Activated T-helper 2 cell treated with anti-CD3 and anti-CD28 coated beads, Interferon-gamma antibody, Interleukin-2, Interleukin-4, amounts not matched to agents 10 μg/mL and 5 μg/mL and 100 μg/mL, durations not matched to agents 14 hours and 24 hours and 36 hours (primary cell): ENCODE measurements at regions not wholly inside any gene's neighbourhood (a gene's known extent, or its start where the extent isn't known, plus 50 kb on each side); places are given as distances from the start of the nearest gene placed in this dataset.
"Not testable (repeated sequence)": the region's sequence is repeated elsewhere in the genome, so short reads cannot be mapped to it uniquely, and the experiment has no call there.

ENCODE experiments used
- DNase-seq: peaks from one replicate; pipeline ENCODE4 v3.0.0; 2021; ENCODE audit warnings: low spot score
- H3K27ac Mint-ChIP-seq: one replicate; pipeline ENCODE4 v1.8.0; 2021; ENCODE audit warnings: mixed read lengths
- H3K27me3 Mint-ChIP-seq: one replicate; pipeline ENCODE4 v1.8.0; 2021; ENCODE audit warnings: low read depth, mixed read lengths
- H3K36me3 Mint-ChIP-seq: one replicate; pipeline ENCODE4 v1.8.0; 2021; ENCODE audit warnings: low read depth, mixed read lengths
- H3K4me1 Mint-ChIP-seq: one replicate; pipeline ENCODE4 v1.8.0; 2021; ENCODE audit warnings: low read depth, mixed read lengths
- H3K4me3 Mint-ChIP-seq: one replicate; pipeline ENCODE4 v1.8.0; 2021; ENCODE audit warnings: low read depth, mild to moderate bottlenecking, moderate library complexity, mixed read lengths
- H3K9me3 Mint-ChIP-seq: one replicate; pipeline ENCODE4 v1.8.0; 2021; ENCODE audit warnings: mixed read lengths
- intact Hi-C: fragments of 100-400 bp; cut with micrococcal nuclease; formaldehyde crosslinking; loops from one replicate; pipeline ENCODE4 v1.15.1; 2023

DNA sequence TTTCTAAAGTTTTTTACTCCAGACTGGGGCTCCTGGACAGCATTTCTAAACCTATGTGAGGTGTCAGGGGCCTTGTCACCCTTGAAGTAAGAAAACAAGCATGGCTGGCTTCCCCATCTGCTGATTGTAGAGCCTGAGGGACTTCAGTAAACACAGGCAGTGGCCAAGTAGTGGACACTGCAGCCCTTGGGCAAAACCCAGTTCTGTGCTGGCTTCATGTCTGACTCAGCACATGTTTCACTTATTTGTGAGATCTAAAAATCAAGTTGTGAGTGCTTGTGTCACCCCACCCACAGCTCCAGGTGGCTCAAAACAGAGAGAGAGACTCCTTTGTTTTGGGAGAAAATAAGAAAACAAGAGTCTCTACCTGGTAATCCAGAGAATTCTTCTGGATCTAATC lies 660.3 kb upstream of the VRK2 start:
- peaks cover 46% of the 10 kb centered on the region for H3K9me3 Mint-ChIP-seq
- intact Hi-C loops = no loop called here
- H3K27me3 Mint-ChIP-seq = no peaks in the 10 kb centered on the region
- H3K27ac Mint-ChIP-seq = no peak overlapping the region
- no peak overlapping the region for H3K4me3 Mint-ChIP-seq
- H3K36me3 Mint-ChIP-seq = no peaks in the 10 kb centered on the region
- no peaks in the 10 kb centered on the region for H3K4me1 Mint-ChIP-seq
- DNase-seq = no peak

DNA sequence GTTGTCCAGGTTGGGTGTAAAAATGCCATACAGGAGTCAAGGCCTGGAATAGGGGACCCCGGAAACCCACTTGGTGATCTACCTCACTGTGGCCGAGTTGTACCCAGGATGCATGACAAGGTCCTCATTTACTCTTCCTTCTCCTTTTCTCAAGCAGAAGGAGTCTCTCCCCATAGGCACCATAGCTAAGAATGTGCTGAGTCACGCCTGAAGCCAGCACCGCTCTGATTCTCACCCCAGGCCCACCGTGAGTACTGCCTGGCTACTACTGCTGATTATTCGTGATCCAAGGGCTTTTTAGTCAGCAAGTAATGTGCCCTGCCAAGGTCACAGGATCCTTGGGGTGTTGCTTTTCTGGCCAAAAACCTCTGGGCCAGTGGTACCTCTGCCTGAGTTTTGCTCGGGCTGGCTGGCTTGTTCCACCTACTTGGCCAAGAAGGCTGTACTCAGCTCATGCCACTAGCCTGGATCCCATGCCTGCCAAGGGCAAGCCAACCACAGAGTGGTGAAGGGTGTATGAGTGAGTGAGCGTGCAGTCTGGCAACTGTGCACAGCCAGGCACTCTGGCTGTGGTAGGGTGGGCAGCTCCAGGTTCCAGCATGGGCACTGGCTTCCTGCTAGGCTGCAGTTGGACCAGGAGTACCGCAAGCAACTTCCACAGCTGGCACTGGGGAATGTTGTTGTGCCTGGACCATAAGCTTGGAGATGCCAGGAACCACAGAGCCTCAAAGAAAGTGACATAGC lies 650.1 kb upstream of the VRK2 start:
- intact Hi-C loops = no loop called here
- Mint-ChIP-seq H3K4me1 (no peaks in the 10 kb centered on the region), H3K27me3 (no peaks in the 10 kb centered on the region), H3K9me3 (peaks cover 34% of the 10 kb centered on the region), H3K4me3 (no peak overlapping the region), H3K27ac (no peak overlapping the region), H3K36me3 (no peaks in the 10 kb centered on the region)
- no peak for DNase-seq

DNA sequence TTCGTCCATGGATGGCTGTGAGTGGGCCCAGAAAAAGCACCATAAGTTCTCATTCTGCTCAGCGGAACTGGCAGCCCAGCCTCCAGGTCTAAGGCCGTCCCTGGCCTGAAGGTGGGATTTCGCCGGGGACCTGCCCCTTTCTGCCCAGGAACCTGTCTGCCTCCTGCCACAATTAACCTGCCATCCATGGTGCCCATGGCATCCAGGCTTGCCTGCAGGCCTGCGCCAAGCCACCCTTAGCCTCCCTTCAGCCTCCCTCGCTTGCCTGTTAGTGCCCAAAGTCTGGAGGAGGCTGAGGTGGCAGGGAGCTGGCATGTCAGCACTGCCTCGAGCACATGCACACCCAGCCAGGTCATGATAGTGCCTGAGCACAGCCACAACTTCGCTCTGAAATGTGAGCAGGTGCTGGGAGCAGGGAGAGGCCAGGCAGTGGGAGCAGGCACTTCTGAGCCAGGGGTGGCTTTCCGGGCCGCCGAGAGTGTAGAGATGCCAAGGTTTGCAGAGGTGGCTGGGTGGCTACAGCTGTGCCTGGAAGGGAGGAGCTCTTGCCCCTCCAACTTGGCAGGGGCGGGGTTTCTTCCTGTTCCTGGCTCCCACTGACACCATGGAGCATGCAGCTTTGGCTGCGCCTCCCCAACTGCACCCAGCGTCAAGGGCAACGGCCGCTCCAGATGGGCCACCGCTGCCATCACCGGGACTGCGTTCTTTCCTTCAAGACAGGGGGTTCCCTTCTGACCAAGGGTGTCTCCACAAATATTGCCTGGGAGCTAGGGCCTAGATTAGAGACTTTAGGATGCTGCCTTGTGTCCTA lies 648.9 kb upstream of the VRK2 start:
- no peak for DNase-seq
- Mint-ChIP-seq H3K27ac (no peak overlapping the region), H3K27me3 (no peaks in the 10 kb centered on the region), H3K4me1 (no peaks in the 10 kb centered on the region), H3K36me3 (no peaks in the 10 kb centered on the region), H3K9me3 (peaks cover 34% of the 10 kb centered on the region), H3K4me3 (no peak overlapping the region)
- intact Hi-C loops = no loop called here

DNA sequence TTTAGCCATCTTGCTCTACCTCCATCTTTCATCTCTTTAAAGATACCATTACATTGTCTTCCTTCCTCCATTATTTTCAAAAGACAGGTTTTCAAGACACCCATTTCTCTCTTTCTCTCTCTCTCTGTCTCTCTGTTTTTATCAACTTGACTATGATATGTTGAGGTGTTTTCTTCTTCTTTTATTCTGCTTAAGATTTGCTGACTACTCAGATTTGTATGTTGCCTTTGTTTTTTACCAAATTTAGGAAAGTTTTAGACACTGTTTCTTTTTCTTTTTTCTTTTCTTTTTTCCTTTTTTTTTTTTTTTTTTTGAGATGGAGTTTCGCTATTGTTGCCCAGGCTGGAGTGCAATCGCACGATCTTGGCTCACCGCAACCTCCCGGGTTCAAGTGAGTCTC lies 647.5 kb upstream of the VRK2 start:
- Mint-ChIP-seq H3K36me3 (no peaks in the 10 kb centered on the region), H3K4me3 (no peak overlapping the region), H3K4me1 (no peaks in the 10 kb centered on the region), H3K9me3 (peaks cover 33% of the 10 kb centered on the region), H3K27me3 (no peaks in the 10 kb centered on the region), H3K27ac (no peak overlapping the region)
- intact Hi-C loops = no loop called here
- no peak for DNase-seq

DNA sequence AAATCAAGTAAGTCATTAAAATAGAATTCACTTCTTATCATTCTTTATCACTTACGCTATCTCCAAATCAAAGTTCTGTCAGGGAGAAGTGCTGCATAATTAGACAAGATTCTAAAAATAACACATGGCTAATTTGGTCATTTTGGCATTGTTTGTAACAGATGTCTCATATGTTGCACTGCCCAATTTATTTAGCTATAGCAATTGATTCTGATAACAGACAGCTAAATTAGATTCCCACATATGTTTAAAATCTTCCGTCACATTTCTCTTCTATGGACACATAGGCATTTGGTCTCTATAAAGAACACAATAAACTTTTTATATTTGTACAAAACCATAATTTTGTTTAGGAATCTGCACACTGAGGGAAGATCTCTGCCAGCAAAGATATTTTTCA lies 644.5 kb upstream of the VRK2 start:
- Mint-ChIP-seq H3K27ac (no peak overlapping the region), H3K9me3 (peaks cover 13% of the 10 kb centered on the region)
- no peak for DNase-seq

DNA sequence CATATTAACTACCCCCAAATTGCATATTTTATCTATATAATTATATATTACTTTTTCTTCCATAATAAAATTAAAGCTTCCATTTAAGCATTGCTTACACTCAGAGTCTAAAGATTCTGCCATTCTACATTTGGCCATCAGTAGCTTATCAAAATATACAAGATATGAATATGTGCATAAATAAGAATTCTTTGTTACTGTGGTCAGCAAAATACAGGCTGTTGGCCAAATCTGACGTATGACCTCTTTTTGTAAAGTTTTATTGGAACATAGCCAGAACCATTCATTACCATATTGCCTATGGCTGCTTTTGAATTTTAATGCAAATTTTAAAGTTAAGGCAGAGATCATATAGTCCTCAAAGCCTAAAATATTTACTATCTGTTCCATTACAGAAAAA lies 643.9 kb upstream of the VRK2 start:
- intact Hi-C loops = no loop called here

More for the DNA sequence above, 644.5 kb upstream of the VRK2 start:
- H3K36me3 Mint-ChIP-seq = no peaks in the 10 kb centered on the region
- no peak overlapping the region for H3K4me3 Mint-ChIP-seq
- H3K4me1 Mint-ChIP-seq = no peaks in the 10 kb centered on the region
- intact Hi-C loops = no loop called here
- H3K27me3 Mint-ChIP-seq = no peaks in the 10 kb centered on the region

DNA sequence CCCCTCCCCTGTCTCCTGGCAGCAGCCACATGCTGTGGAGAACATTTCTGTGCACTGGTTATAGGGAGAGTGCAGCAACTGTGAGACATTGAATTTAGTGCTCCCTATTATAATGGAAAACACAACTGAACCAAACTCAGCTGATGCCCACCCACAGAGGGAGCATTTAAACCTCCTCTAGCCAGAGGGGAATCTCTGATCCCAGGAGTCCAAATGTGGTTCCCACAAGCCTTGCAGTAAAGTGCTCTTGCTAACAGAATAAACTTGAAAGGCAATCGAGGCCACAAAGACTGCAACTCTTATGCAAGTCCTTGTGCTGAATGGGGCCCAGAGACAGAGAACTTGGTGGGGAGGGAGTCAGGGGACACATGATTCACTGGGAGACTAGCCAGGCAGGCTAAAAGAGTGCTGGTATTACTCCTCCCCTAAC lies 638.8 kb upstream of the VRK2 start:
- Mint-ChIP-seq H3K4me1 (no peaks in the 10 kb centered on the region), H3K27me3 (no peaks in the 10 kb centered on the region)

More for the DNA sequence above, 643.9 kb upstream of the VRK2 start:
- Mint-ChIP-seq H3K27me3 (no peaks in the 10 kb centered on the region), H3K27ac (no peak overlapping the region), H3K4me1 (no peaks in the 10 kb centered on the region), H3K4me3 (no peak overlapping the region), H3K9me3 (peaks cover 10% of the 10 kb centered on the region), H3K36me3 (no peaks in the 10 kb centered on the region)
- no peak for DNase-seq

DNA sequence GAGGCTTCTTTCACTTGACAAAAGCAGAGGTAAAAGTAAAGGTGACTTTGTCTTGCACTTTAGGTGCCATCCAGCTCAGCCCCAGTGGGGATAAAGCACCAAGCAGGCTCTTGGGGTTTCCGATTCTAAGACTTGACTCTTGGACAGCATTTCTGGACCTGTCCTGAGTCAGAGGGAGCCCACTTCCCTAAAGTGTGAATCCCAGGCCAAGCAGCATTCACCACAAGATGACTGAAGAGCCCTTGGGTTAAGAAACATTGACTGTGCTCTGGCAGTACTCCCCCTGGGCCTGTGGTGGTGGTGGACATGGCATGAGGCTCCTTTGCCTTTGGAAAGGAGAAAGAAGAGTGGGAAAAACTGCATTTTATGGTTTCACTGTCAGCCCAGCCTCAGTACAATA lies 638.0 kb upstream of the VRK2 start:
- Mint-ChIP-seq H3K4me3 (no peak overlapping the region), H3K9me3 (peaks cover 29% of the 10 kb centered on the region), H3K4me1 (no peaks in the 10 kb centered on the region), H3K27me3 (no peaks in the 10 kb centered on the region), H3K36me3 (no peaks in the 10 kb centered on the region), H3K27ac (no peak overlapping the region)
- DNase-seq = no peak
- intact Hi-C loops = no loop called here

More for the DNA sequence above, 638.8 kb upstream of the VRK2 start:
- DNase-seq = no peak
- Mint-ChIP-seq H3K9me3 (peaks cover 28% of the 10 kb centered on the region), H3K27ac (no peak overlapping the region), H3K4me3 (no peak overlapping the region), H3K36me3 (no peaks in the 10 kb centered on the region)
- intact Hi-C loops = no loop called here

DNA sequence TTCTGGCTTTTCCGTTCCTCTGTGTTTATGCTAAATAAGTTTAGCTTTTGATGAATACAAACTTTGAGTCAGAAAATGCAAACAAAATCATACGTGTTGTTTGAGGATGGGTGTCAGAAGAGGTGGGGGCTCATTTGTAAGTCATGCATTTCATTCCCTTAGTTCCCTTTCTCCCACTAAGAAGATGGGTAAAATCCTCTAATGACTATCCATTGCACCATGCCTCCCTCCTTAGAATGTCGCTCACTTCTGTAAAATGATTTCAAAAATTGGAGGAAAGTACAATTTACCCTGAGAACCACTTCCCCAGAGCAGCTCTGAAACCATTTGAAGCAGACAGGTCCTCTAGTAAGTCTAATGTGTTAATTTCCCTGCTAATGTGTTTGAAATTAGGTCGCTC lies 629.6 kb upstream of the VRK2 start:
- H3K27ac Mint-ChIP-seq = no peak overlapping the region
- DNase-seq = no peak
- intact Hi-C loops = no loop called here
- no peak overlapping the region for H3K4me3 Mint-ChIP-seq
- H3K27me3 Mint-ChIP-seq = no peaks in the 10 kb centered on the region
- no peaks in the 10 kb centered on the region for H3K36me3 Mint-ChIP-seq
- peaks cover 25% of the 10 kb centered on the region for H3K9me3 Mint-ChIP-seq
- no peaks in the 10 kb centered on the region for H3K4me1 Mint-ChIP-seq

DNA sequence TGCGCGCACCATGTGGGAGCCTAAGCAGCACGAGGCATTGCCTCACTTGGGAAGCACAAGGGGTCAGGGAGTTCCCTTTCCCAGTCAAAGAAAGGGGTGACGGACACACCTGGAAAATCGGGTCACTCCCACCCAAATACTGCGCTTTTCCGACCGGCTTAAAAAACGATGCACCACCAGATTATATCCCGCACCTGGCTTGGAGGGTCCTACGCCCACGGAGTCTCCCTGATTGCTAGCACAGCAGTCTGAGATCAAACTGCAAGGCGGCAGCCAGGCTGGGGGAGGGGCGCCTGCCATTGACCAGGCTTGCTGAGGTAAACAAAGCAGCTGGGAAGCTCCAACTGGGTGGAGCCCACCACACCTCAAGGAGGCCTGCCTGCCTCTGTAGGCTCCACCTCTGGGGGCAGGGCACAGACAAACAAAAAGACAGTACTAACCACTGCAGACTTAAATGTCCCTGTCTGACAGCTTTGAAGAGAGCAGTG lies 627.7 kb upstream of the VRK2 start:
- H3K27me3 Mint-ChIP-seq, H3K27ac Mint-ChIP-seq, H3K4me3 Mint-ChIP-seq, H3K36me3 Mint-ChIP-seq, DNase-seq, H3K4me1 Mint-ChIP-seq, intact Hi-C loops: not testable (repeated sequence)
- peaks cover 15% of the 10 kb centered on the region for H3K9me3 Mint-ChIP-seq

DNA sequence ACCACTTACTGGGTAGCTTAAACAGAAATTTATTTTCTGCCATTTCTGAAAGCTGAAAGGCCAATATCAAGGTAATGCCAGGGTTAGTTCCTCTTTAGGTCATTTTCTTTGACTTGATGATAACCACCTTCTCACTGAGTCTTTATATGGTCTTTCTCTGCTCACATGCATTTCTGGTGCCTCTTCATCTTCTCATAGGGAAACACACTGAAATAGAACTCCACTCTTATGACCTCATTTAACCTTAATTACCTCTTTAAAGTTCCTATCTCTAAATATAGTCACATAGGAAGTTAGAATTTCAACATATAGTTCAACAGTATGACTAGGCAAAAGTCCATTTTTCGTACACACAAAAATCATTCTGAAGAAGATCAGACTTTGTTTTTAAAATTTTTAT lies 616.8 kb upstream of the VRK2 start:
- no peak for DNase-seq
- intact Hi-C loops = no loop called here
- H3K9me3 Mint-ChIP-seq = no peaks in the 10 kb centered on the region
- no peak overlapping the region for H3K27ac Mint-ChIP-seq
- H3K4me1 Mint-ChIP-seq = no peaks in the 10 kb centered on the region
- no peaks in the 10 kb centered on the region for H3K27me3 Mint-ChIP-seq
- no peaks in the 10 kb centered on the region for H3K36me3 Mint-ChIP-seq
- H3K4me3 Mint-ChIP-seq = no peak overlapping the region

DNA sequence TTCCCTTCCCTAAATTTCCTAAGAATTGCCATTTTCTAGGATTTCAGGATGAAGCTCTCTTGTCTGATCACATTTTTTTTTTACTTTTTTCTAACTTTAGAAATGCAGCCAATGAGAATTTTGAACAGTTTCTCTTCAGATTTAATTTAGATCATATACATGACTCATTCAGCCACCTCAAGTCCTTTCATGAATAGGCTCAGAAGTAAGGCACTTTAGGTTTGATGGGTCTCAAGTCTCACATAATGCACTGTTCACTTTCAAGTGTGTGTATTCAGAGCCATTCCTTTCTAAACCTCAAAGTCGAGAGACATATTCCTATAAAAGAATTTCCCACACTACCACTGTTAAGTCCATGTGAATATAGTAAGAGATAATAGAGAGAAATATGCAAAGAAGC lies 614.1 kb upstream of the VRK2 start:
- no peaks in the 10 kb centered on the region for H3K4me1 Mint-ChIP-seq
- no peak for DNase-seq
- H3K36me3 Mint-ChIP-seq = no peaks in the 10 kb centered on the region
- H3K27ac Mint-ChIP-seq = no peak overlapping the region
- no peaks in the 10 kb centered on the region for H3K27me3 Mint-ChIP-seq
- intact Hi-C loops = no loop called here
- H3K9me3 Mint-ChIP-seq = no peaks in the 10 kb centered on the region
- H3K4me3 Mint-ChIP-seq = no peak overlapping the region

DNA sequence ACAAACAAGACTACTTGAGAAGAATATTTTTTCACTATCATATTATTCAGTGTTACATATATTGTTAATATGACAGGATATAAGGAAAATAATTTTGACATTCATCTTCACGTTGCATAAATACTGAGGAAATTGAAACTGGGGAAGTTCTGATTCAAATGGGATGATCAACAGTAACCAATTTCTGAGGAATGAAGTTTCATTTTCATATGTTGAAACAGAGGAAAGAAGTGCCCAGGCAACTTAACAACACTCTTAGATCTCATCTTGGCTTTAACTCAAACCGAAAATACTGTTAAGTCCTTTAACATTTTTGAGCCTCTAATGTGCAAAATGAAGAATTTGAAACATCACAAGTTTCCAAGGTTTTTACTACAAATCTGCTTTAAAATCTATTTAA lies 612.2 kb upstream of the VRK2 start:
- intact Hi-C loops = no loop called here
- Mint-ChIP-seq H3K9me3 (no peaks in the 10 kb centered on the region), H3K4me3 (no peak overlapping the region), H3K4me1 (no peaks in the 10 kb centered on the region), H3K27ac (no peak overlapping the region), H3K36me3 (no peaks in the 10 kb centered on the region), H3K27me3 (no peaks in the 10 kb centered on the region)
- no peak for DNase-seq
